ENCODE measurements at regions not wholly inside any gene's neighbourhood (a gene's known extent, or its start where the extent isn't known, plus 50 kb on each side); places are given as distances from the start of the nearest gene placed in this dataset.

DNA sequence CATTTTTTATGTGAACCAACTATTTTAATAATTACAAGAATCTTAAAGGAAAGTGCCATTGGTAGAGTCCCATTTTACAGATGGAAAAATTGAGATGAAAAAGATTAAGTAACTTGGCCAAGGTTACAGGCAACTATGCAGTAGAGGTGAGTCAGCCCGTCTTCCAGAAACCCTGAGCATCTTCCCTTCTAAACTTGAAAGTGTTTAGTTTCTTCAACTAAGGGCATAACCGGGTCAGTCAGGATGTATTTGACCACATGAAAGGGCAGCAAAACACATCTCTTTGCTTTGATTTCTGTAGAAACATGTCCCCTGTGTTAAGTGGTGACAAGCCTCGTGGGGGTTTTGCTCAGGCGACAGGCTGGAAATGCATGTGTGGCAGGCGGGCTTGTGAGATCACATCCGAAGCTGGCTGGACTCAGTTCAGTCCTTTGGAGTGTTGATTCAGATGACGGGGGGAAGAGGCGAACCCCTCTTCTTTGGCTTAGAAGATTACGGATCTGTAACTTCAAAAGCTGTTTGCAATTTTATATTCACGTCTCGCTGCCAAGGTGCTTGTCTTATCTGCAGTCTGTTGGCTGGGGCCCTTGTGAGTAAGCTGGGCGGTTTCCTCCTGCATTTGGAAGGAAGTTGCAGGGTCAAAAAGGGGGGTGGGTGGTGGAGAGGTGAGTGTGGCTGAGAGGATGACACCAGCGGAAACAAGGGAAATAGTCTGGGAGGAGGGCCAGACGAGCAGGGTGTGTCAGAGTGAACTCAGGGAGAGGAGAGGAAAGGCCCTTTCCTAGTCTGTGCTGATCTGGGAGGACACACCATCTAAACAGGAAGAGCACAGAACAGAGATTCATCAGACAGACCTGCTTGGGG is 78.9 kb upstream of the RPS23 start (continued):
- TF ChIP-seq EWSR1 (IDR thresholded peaks at IDR 0.05; ENCODE audit: borderline replicate concordance, low read depth, partially characterized antibody): no peak
- TF ChIP-seq MTF1 (CRISPR knock-in tag; IDR thresholded peaks at IDR 0.05; ENCODE audit: borderline replicate concordance): no peak
- peak; percentile 91 for TF ChIP-seq SMARCA5 (IDR thresholded peaks at IDR 0.05)
- TF ChIP-seq MYBL2 (IDR thresholded peaks at IDR 0.05; ENCODE audit: low read depth): no peak
- no peak for TF ChIP-seq MYBL2 (CRISPR knock-in tag; IDR thresholded peaks at IDR 0.05; ENCODE audit: borderline replicate concordance)
- peak; percentile 65 to 85 for TF ChIP-seq TRIM24 (IDR thresholded peaks at IDR 0.05)
- peak; percentile 37; the same call in 1 of the 2 replicates for TF ChIP-seq POLR2H (tag; IDR thresholded peaks at IDR 0.05; ENCODE audit: low read depth)
- peak; percentile 53; the same call in 1 of the 2 replicates for TF ChIP-seq SPI1 (IDR thresholded peaks at IDR 0.05; ENCODE audit: borderline replicate concordance, low read depth, low read length)
- no peak for TF ChIP-seq RBM17 (IDR thresholded peaks at IDR 0.05; ENCODE audit: borderline replicate concordance, low read depth, low read length)
- TF ChIP-seq ASH1L (IDR thresholded peaks at IDR 0.05; ENCODE audit: borderline replicate concordance, low read depth, partially characterized antibody): peak; percentile 14
- peak; percentile 90 for TF ChIP-seq TCF7 (IDR thresholded peaks at IDR 0.05; ENCODE audit: borderline replicate concordance)
- TF ChIP-seq SNRNP70 (optimal IDR thresholded peaks at IDR 0.05; ENCODE audit: low read depth, low read length): no peak
- no peak for TF ChIP-seq CEBPB (tag; IDR thresholded peaks at IDR 0.05)
- peak; percentile 48 for TF ChIP-seq MTA2 (IDR thresholded peaks at IDR 0.05; ENCODE audit: low read depth)
- TF ChIP-seq, protein P1, sequence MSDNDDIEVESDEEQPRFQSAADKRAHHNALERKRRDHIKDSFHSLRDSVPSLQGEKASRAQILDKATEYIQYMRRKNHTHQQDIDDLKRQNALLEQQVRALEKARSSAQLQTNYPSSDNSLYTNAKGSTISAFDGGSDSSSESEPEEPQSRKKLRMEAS (CRISPR knock-in tag; IDR thresholded peaks at IDR 0.05): peak; percentile 66; the same call in 1 of the 2 replicates
- TF ChIP-seq FOXJ2 (tag; IDR thresholded peaks at IDR 0.05): 0 out of 2 replicates have a peak, but pooled peaks have one; percentile 17
- peak in 1 of 3 experiments; percentile 50 for TF ChIP-seq YY1 (IDR thresholded peaks at IDR 0.05; ENCODE audit: borderline replicate concordance in 1 of 3, control insufficient read depth in 1 of 3, extremely low read depth in 1 of 3, insufficient read depth in 3 of 3, insufficient read length in 1 of 3, insufficient replicate concordance in 2 of 3, low read depth in 1 of 3, low read length in 2 of 3)
- peak; percentile 81 for TF ChIP-seq NCOR1 (IDR thresholded peaks at IDR 0.05)
- TF ChIP-seq, protein P2, sequence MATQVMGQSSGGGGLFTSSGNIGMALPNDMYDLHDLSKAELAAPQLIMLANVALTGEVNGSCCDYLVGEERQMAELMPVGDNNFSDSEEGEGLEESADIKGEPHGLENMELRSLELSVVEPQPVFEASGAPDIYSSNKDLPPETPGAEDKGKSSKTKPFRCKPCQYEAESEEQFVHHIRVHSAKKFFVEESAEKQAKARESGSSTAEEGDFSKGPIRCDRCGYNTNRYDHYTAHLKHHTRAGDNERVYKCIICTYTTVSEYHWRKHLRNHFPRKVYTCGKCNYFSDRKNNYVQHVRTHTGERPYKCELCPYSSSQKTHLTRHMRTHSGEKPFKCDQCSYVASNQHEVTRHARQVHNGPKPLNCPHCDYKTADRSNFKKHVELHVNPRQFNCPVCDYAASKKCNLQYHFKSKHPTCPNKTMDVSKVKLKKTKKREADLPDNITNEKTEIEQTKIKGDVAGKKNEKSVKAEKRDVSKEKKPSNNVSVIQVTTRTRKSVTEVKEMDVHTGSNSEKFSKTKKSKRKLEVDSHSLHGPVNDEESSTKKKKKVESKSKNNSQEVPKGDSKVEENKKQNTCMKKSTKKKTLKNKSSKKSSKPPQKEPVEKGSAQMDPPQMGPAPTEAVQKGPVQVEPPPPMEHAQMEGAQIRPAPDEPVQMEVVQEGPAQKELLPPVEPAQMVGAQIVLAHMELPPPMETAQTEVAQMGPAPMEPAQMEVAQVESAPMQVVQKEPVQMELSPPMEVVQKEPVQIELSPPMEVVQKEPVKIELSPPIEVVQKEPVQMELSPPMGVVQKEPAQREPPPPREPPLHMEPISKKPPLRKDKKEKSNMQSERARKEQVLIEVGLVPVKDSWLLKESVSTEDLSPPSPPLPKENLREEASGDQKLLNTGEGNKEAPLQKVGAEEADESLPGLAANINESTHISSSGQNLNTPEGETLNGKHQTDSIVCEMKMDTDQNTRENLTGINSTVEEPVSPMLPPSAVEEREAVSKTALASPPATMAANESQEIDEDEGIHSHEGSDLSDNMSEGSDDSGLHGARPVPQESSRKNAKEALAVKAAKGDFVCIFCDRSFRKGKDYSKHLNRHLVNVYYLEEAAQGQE (IDR thresholded peaks at IDR 0.05; ENCODE audit: borderline replicate concordance): peak; percentile 48
- TF ChIP-seq, protein P2 (CRISPR knock-in tag; IDR thresholded peaks at IDR 0.05; ENCODE audit: low read depth): no peak
